Kidney epithelial cell (primary cell): ENCODE measurements at regions not wholly inside any gene's neighbourhood (a gene's known extent, or its start where the extent isn't known, plus 50 kb on each side); places are given as distances from the start of the nearest gene placed in this dataset.
"Not testable (repeated sequence)": the region's sequence is repeated elsewhere in the genome, so short reads cannot be mapped to it uniquely, and the experiment has no call there.

ENCODE experiments used
- DNase-seq: peaks from one replicate; pipeline ENCODE4 v3.0.0-alpha.2; 2010; ENCODE audit warnings: low read depth
- H3K27me3 ChIP-seq: 2 replicates; pipeline ENCODE4 v1.6.0; 2011; ENCODE audit warnings: low read length; ENCODE audit not compliant: control insufficient read depth, insufficient read depth
- H3K36me3 ChIP-seq: 2 replicates; pipeline ENCODE4 v1.5.1; 2011; ENCODE audit warnings: low read length; ENCODE audit not compliant: control insufficient read depth, insufficient read depth
- H3K4me3 ChIP-seq: 2 replicates; pipeline ENCODE4 v1.5.1; 2011; ENCODE audit warnings: low read depth, mild to moderate bottlenecking, control low read depth, low read length
- TF ChIP-seq, protein P1 (sequence below): IDR thresholded peaks from 2 replicates; pipeline ENCODE4 v1.5.1; 2011; ENCODE audit warnings: mild to moderate bottlenecking, moderate library complexity, low read length, control low read depth, inconsistent platforms; ENCODE audit not compliant: insufficient read depth, poor library complexity, severe bottlenecking

GRCh38 chr1:229150518-229150917 lies 120.4 kb upstream of the RAB4A start:
- TF ChIP-seq, protein P1, sequence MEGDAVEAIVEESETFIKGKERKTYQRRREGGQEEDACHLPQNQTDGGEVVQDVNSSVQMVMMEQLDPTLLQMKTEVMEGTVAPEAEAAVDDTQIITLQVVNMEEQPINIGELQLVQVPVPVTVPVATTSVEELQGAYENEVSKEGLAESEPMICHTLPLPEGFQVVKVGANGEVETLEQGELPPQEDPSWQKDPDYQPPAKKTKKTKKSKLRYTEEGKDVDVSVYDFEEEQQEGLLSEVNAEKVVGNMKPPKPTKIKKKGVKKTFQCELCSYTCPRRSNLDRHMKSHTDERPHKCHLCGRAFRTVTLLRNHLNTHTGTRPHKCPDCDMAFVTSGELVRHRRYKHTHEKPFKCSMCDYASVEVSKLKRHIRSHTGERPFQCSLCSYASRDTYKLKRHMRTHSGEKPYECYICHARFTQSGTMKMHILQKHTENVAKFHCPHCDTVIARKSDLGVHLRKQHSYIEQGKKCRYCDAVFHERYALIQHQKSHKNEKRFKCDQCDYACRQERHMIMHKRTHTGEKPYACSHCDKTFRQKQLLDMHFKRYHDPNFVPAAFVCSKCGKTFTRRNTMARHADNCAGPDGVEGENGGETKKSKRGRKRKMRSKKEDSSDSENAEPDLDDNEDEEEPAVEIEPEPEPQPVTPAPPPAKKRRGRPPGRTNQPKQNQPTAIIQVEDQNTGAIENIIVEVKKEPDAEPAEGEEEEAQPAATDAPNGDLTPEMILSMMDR, result no peak
- Histone ChIP-seq H3K36me3 (no peaks in the 10 kb centered on the region), H3K27me3 (peaks cover 39% of the 10 kb centered on the region), H3K4me3 (no peak overlapping the region)
- no peak for DNase-seq

DNA sequence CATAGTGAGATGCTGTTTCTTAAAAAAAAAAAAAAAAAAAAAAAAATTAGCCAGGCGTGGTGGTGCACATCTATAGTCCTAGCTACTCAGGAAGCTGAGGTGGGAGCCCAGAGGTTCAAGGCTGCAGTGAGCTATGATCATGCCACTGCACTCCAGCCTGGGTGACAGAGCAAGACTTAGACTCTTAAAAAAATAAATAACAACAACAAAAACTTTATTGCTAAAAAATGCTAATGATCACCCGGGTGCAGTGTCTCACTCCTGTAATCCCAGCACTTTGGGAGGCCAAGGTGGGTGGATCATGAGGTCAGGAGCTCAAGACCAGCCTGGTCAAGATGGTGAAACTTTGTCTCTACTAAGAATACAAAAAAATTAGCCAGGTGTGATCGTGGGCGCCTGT lies 119.5 kb upstream of the RAB4A start:
- H3K36me3 ChIP-seq, H3K4me3 ChIP-seq, DNase-seq: not testable (repeated sequence)
- H3K27me3 ChIP-seq, result peaks cover 32% of the 10 kb centered on the region

DNA sequence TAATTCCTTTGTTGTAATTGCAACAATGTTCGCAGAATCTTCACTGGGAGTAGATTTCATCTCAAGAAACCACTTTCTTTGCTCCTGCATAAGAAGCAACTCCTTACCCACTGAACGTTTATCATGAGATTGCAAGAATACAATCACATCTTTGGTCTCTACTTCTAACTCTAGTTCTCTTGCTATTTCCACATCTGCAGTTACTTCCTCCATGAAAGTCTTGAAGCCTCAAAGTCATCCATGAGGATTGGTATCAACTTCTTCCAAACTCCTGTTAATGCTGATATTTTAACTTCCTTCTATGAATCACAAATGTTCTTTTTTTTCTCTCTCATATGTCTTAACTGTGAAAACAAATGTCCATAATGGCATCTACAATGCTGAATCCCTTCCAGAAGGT lies 118.6 kb upstream of the RAB4A start:
- no peaks in the 10 kb centered on the region for H3K36me3 ChIP-seq
- TF ChIP-seq, protein P1, result no peak
- DNase-seq, result no peak
- H3K4me3 ChIP-seq, result no peak overlapping the region
- peaks cover 26% of the 10 kb centered on the region for H3K27me3 ChIP-seq

GRCh38 chr1:229153955-229154548 lies 116.9 kb upstream of the RAB4A start:
- H3K27me3 ChIP-seq, result peaks cover 12% of the 10 kb centered on the region
- no peak overlapping the region for H3K4me3 ChIP-seq
- H3K36me3 ChIP-seq, result no peaks in the 10 kb centered on the region
- TF ChIP-seq, protein P1, result no peak
- no peak for DNase-seq

DNA sequence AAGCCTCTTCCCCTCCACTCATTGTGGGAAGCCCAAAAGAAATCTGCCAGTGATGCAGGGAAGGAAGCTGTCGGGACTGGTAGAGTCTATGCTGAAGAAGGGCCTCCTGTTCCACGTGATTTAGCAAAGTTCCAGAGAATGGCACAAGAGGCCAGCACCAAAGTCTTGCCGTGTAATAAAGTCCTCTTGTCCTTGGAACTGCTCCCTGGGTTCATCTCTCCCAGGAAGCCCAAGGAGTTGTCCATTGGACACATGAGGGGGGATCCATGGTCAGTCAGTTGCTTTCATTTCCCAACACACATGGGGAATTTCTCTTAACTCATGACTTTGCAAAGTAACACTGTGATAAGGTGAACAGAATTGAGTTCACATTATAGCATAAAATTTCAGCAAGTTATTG lies 116.1 kb upstream of the RAB4A start:
- Histone ChIP-seq H3K4me3 (no peak overlapping the region), H3K36me3 (no peaks in the 10 kb centered on the region), H3K27me3 (peaks cover 13% of the 10 kb centered on the region)
- DNase-seq, result no peak
- TF ChIP-seq, protein P1, result no peak

GRCh38 chr1:229155472-229155871 lies 115.4 kb upstream of the RAB4A start:
- Histone ChIP-seq H3K4me3 (no peak overlapping the region), H3K36me3 (no peaks in the 10 kb centered on the region), H3K27me3 (peaks cover 13% of the 10 kb centered on the region)
- TF ChIP-seq, protein P1, result no peak
- DNase-seq, result no peak
